NB4 (cell line): ENCODE measurements at regions not wholly inside any gene's neighbourhood (a gene's known extent, or its start where the extent isn't known, plus 50 kb on each side); places are given as distances from the start of the nearest gene placed in this dataset.

Experiments used
- POLR2A ChIP-seq: IDR thresholded peaks from 2 replicates; pipeline ENCODE4 v1.6.1; 2011; ENCODE audit warnings: mild to moderate bottlenecking; ENCODE audit not compliant: insufficient read length; ENCODE audit errors: extremely low read depth
- TF ChIP-seq, protein P1 (sequence below): IDR thresholded peaks from one replicate; pipeline ENCODE4 v1.5.1; 2012; ENCODE audit warnings: low read depth, low read length

DNA sequence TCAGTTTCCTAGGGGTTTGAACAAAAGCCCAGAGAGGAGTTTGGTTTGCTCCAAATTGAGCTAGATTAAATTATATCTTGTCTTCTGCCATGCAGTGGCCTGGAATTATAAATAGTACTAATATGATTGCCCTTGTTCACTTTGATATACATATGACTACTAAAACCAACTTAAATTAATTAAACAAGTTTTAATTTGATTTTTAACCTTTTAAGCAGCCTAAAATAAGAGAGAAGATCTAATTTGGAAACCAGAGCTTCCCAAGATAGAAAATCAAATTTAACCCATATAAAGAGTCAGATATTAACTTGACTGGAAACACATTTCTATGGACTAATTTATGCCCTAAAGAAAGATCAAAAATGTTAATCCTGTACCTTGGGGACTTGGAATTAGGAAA lies 444.5 kb upstream of the SLC8A1 start:
- TF ChIP-seq, protein P1, sequence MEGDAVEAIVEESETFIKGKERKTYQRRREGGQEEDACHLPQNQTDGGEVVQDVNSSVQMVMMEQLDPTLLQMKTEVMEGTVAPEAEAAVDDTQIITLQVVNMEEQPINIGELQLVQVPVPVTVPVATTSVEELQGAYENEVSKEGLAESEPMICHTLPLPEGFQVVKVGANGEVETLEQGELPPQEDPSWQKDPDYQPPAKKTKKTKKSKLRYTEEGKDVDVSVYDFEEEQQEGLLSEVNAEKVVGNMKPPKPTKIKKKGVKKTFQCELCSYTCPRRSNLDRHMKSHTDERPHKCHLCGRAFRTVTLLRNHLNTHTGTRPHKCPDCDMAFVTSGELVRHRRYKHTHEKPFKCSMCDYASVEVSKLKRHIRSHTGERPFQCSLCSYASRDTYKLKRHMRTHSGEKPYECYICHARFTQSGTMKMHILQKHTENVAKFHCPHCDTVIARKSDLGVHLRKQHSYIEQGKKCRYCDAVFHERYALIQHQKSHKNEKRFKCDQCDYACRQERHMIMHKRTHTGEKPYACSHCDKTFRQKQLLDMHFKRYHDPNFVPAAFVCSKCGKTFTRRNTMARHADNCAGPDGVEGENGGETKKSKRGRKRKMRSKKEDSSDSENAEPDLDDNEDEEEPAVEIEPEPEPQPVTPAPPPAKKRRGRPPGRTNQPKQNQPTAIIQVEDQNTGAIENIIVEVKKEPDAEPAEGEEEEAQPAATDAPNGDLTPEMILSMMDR = no peak
- no peak for TF ChIP-seq POLR2A
